ENCODE measurements at regions not wholly inside any gene's neighbourhood (a gene's known extent, or its start where the extent isn't known, plus 50 kb on each side); places are given as distances from the start of the nearest gene placed in this dataset.
"Not testable (repeated sequence)": the region's sequence is repeated elsewhere in the genome, so short reads cannot be mapped to it uniquely, and the experiment has no call there.

GRCh38 chr1:34369701-34370455 is 193.2 kb downstream of the C1orf94 start:
- DNase-seq (ENCODE audit: low spot score), result no peak

DNA sequence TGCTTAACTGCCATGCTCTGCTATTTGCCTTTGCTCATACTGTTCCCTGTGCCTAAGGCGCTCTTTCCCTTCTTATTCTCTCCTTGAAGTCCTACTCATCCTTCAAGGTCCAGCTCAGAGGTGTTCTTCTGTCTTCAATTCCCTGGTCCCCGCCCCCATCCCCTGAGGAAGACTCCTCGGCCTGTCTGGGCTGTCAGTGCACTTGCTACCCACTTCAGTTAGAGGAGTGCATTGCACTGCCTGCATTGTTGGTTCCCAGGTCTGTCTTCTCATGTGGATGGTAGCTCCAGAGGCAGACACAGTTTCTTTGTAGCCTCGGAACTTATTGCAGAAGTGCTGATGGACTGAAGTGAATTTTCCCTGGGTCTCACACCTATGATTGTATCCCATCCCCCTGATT is 194.0 kb downstream of the C1orf94 start:
- no peak for DNase-seq (ENCODE audit: low spot score)

GRCh38 chr1:34371179-34371578 is 194.5 kb downstream of the C1orf94 start:
- DNase-seq (ENCODE audit: low spot score), result not testable (repeated sequence)

- no peak for DNase-seq (ENCODE audit: low spot score)
These were observed 195.3 kb downstream of the C1orf94 start for GRCh38 chr1:34371829-34372532.

GRCh38 chr1:34372891-34373290 is 196.2 kb downstream of the C1orf94 start:
- no peak for DNase-seq (ENCODE audit: low spot score)

- DNase-seq (ENCODE audit: low spot score), result no peak
These were observed 197.2 kb downstream of the C1orf94 start for GRCh38 chr1:34373912-34374311.

GRCh38 chr1:34376531-34376930 is 199.8 kb downstream of the C1orf94 start:
- no peak for DNase-seq (ENCODE audit: low spot score)

DNA sequence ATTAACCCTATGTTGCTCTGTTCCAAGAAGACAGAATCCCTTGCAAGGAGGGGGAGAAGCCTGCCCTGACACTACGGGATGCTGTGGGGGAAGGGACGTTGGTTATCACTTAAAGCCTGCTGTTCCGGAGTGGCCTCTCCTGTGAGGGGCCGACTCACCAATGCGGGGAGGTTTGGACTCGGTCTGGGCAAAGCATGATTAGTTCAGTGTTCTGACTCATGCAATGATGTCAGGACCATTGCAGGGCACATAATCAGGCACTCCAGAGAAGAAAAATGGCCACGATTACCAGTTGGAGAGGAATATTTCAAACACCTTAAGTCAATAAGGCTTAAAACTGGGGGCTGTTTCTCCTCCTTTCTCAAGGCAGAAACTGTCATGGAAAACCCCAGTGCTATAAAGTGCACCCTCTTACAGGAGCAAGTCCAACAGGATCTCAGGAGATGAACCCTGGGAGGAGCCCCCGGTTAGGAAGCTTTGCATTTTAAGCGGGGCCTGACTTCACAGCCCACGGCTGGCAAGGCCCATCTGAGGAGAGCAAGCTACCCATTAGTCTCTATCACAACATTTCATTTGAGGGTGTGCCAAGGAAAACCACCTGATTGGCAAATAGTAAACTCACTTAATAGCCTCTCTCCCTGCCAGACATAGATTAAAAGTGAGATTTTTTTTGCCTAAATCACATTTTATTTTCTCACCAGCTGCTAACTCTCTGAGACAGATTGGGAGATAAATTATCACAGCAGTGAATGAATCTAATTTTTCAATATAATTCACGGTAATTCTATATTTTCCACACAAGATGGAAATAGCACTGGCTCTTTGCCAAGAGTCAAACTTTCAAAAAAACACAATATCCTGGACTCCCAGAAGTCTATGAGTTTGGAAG is 202.5 kb downstream of the C1orf94 start:
- peak; percentile 14 for DNase-seq (ENCODE audit: low spot score)

GRCh38 chr1:34379911-34380310 is 203.2 kb downstream of the C1orf94 start:
- DNase-seq (ENCODE audit: low spot score), result no peak

GRCh38 chr1:34380526-34381124 is 203.9 kb downstream of the C1orf94 start:
- DNase-seq (ENCODE audit: low spot score), result no peak

DNA sequence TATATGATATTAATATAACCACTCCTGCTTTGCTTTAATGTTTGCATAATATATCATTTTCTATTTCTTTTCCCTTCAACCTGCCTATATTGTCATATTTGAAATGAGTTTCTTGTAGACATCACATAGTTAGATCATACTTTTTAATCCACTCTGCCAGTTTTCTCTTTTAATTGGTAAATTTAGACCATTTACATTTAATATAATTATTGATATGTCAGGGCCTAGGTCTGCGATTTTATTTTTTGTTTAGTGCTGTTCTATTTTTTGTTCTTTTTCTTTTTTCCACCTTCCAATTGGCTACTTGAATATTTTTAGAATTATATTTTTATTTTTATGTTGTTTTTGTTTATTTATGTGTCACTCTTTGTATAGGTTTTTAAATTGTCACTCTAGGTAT is 213.3 kb downstream of the C1orf94 start:
- no peak for DNase-seq (ENCODE audit: low spot score)

DNA sequence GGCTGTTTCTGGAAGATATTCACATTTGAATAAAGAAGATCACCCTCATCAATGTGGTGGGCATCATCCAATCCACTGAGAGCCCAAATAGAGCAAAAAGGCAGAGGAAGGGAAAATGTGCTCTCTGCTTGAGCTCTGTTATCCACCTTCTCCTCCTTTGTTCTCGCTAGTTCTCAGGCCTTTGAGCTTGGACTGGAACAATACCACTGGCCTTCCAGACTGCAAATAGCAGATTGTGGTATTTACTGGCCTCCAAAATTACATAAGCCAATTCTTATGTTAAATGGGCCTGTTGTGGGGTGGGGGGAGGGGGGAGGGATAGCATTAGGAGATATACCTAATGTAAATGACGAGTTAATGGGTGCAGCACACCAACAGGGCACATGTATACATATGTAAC is 219.3 kb downstream of the C1orf94 start:
- no peak for DNase-seq (ENCODE audit: low spot score)

- DNase-seq (ENCODE audit: low spot score), result no peak
These were observed 221.7 kb downstream of the C1orf94 start for GRCh38 chr1:34398241-34398915.

DNA sequence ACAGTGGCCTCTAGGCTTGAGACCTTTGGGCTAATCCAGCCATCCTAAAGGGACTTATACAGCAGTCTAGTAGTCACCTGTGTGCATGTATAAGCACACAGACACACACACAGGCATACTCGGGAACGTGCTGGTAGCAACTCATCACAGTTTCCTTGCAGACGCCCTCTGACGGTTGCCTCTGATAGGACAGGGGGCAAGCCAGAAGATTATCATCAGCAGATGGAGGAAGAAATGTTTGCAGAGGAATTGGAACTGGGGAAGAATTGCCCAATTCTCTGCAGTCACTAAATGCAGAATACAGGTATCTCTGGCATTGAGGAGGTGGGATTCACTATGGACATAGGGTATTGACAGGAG is 222.2 kb downstream of the C1orf94 start:
- DNase-seq (ENCODE audit: low spot score), result no peak

DNA sequence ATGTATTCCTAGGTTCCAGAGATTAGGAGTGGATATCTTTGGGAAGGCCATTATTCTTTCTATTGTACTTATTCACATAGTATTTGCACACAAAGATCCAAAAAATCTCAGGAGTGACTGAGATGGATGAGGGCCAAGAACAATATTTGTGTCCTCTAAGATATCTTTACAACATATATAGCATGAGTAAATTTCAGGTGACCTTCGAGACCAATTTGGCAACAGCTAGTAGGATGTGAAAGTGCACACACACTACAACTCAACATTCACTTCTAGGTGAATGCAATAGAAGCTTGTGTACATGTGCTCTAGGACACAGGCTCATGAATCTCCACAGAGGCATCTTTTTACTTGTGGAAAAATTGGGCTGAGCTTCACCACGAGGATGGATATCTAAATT is 224.0 kb downstream of the C1orf94 start:
- DNase-seq (ENCODE audit: low spot score), result no peak

DNA sequence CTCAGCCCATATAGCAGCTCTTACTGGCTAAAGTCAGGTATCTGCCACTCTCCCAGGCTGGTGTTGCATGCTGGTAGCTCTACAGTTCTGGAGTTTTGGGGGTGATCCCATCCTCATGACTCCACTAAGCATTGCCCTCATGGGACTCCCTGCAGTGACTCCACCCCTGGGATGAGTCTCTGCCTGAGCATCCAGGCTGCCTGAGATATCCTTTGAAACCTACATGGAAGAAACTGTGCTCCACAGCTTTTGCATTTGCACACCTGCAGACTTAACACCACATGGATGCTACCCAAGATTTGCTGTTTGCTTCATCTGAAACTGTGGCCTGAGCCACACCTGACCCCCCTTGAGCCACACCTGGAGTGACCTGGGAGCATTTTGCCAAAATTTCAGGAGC is 226.4 kb downstream of the C1orf94 start:
- DNase-seq (ENCODE audit: low spot score), result no peak

DNA sequence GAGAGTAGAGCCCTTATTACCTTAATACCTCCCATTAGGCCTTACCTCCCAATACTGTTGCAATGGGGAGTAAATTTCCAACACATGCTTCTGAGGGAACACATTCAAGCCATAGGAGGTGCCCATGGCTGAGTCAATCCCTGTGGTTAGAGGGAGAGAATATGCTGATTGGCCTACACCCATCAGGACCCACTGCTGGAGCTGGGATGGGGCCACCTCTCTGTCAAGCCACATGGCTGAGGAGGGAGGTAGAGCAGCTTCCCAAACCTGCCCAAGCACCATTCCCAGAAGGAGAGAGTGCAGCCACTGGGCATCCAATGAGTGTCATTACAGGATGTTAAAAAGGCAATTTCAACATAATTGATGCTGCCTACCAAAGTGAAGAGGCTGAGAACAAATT is 228.1 kb downstream of the C1orf94 start:
- no peak for DNase-seq (ENCODE audit: low spot score)

DNA sequence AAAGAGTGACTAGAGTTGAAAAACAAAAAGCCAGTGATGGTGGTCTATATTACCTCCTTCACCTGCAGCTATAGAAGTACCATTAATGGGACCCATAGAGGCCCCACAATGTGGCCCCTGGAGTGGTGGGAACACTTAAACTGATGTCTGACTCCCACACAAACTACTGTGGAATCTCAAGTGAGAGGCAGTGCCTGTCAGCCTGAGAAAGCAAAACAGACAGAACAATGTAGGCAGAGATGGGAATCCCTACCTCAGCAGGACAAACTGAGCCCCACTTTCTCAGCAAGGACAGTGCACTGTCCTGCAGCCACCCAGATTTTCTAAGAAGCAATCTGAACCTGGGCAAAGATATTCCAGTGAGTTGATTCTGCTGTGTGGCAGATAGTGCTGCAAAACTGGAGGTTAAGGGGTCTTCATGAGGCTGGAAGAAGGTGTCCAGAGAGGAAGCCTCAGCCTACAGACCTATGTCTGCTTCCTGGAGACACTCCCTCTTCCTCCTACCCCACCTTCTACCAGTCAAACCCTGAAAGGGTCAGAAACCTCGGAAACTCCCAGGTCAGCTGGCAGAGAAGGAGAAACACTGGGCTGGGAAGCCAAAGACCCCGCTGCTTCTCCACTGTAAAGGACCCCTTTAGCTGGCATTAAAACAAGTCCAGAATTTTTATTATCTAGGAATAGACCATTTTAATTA is 228.7 kb downstream of the C1orf94 start:
- DNase-seq (ENCODE audit: low spot score), result no peak

DNA sequence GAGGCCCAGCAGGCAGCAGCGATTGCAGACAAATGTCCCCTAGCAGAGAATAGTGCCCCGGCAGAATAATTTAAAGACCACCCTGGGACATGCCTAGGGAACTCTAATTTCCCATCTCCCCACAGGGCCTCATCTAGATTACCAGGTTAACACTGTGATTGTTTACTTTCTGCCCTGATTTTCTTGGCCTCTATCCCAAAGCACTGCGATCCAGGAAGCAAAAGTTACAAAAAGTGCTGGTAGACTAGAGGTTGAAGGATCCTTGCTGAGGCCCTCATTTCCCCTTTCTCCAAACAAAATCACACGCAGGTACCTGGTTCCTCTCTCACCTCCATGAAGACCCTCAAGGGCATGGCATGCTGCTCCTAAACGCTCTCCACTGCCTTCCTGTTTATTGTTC is 229.7 kb downstream of the C1orf94 start:
- no peak for DNase-seq (ENCODE audit: low spot score)

DNA sequence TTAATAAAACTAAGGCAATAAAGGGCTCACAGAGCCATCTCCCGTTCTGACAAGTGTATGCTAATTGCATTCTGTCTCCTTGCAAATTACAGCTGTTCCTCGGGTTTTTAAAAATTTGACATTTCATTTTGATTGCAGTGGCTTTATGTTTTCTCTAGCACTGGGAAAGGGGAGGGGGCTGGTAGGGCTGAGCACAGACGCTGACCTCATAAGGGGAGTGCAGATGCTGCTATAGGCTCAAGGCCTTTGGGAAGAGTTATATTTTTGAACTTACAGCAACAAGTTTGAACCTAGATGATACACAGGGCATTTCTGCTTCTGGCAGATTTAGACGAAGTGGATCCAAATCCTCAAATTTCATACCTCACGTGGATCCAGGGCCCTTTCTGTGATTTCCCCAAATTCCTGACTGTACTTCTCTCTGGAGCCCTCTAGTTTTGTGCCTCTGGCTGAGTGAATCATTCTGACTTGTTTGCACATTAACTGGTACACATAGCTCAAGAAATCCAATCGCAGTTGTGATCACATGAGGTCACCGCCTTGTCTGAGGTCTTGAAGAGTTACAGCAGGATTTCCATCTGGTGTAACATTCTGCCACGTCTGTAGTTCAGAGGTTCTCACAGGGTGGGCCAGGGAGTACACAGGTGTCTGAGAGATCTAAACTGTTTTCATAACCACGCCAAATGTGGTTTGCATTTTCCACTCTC is 230.3 kb downstream of the C1orf94 start:
- DNase-seq (ENCODE audit: low spot score), result no peak

DNA sequence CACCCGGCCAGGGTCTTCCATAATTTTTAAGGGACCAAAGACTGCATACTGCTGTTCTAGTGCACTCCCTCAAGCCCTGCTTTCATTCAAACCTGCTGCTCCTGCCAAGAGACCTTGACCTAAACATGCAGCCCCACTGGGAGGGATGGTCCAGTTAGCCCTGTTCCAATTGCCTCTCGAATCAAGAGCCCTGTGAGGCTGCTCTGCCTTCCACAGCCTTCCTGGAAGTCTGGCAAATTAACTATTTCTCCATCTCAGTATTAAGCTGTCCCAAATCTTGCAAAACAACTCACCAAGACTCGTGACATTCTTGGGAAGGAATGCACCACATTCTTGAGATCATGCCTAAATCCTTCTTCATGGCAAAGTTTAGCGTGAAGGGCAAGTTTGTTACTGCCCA is 231.3 kb downstream of the C1orf94 start:
- no peak for DNase-seq (ENCODE audit: low spot score)

Measured in RKO (cell line).